Calu3 (cell line): ENCODE measurements at regions not wholly inside any gene's neighbourhood (a gene's known extent, or its start where the extent isn't known, plus 50 kb on each side); places are given as distances from the start of the nearest gene placed in this dataset.

ENCODE experiments used
- BruUV-seq: library from RNA; stranded (reverse); fragments of 400-500 nt; replicated peaks from 2 replicates; lab custom pipeline; 2021; lab: Mats Ljungman, UMichigan
- CTCF ChIA-PET: fragments of 300-600 bp; sonication (Branson Sonifier 250); formaldehyde crosslinking; loops from one replicate; lab custom pipeline; 2022; ENCODE audit warnings: antibody characterized with exemption; lab: Charles Lee
- DNase-seq: peaks from one replicate; pipeline ENCODE4 v3.0.0; 2022
- H3K27ac Mint-ChIP-seq: one replicate; pipeline ENCODE4 v1.8.0; 2022; ENCODE audit warnings: mixed read lengths; ENCODE audit not compliant: unreplicated experiment
- H3K27me3 Mint-ChIP-seq: one replicate; pipeline ENCODE4 v1.8.0; 2022; ENCODE audit warnings: mixed read lengths; ENCODE audit not compliant: unreplicated experiment
- H3K36me3 Mint-ChIP-seq: one replicate; pipeline ENCODE4 v1.8.0; 2022; ENCODE audit warnings: mild to moderate bottlenecking, moderate library complexity, mixed read lengths; ENCODE audit not compliant: insufficient read depth, unreplicated experiment
- H3K4me1 Mint-ChIP-seq: one replicate; pipeline ENCODE4 v1.8.0; 2022; ENCODE audit warnings: mild to moderate bottlenecking, low read depth, mixed read lengths; ENCODE audit not compliant: unreplicated experiment
- H3K4me3 Mint-ChIP-seq: one replicate; pipeline ENCODE4 v1.8.0; 2022; ENCODE audit warnings: mild to moderate bottlenecking, low read depth, moderate library complexity, mixed read lengths; ENCODE audit not compliant: unreplicated experiment
- H3K9me3 Mint-ChIP-seq: one replicate; pipeline ENCODE4 v1.8.0; 2022; ENCODE audit warnings: low read depth, mixed read lengths; ENCODE audit not compliant: unreplicated experiment
- CTCF ChIP-seq: fragments of 200-600 bp; IDR thresholded peaks from one replicate; pipeline ENCODE4 v1.8.0; 2022; ENCODE audit warnings: antibody characterized with exemption; ENCODE audit not compliant: unreplicated experiment
- intact Hi-C: fragments of 100-400 bp; cut with micrococcal nuclease; formaldehyde crosslinking; loops from one replicate; pipeline ENCODE4 v1.10.0; 2022; ENCODE audit not compliant: unreplicated experiment

- Mint-ChIP-seq H3K27ac (no peak overlapping the region), H3K9me3 (peaks cover 3% of the 10 kb centered on the region), H3K4me3 (no peak overlapping the region), H3K27me3 (no peaks in the 10 kb centered on the region), H3K36me3 (no peaks in the 10 kb centered on the region), H3K4me1 (no peaks in the 10 kb centered on the region)
- TF ChIP-seq CTCF, result no peak
- CTCF ChIA-PET, result no interaction called here
- BruUV-seq, result no TSS peak
- no peak for DNase-seq
- intact Hi-C loops, result no loop called here
These were observed 206.9 kb downstream of the RPL10L start for GRCh38 chr14:46444666-46445065.

GRCh38 chr14:46433381-46433780, 218.2 kb downstream of the RPL10L start:
- no peaks in the 10 kb centered on the region for H3K36me3 Mint-ChIP-seq
- no peaks in the 10 kb centered on the region for H3K4me1 Mint-ChIP-seq
- no peak overlapping the region for H3K4me3 Mint-ChIP-seq
- no peak for TF ChIP-seq CTCF
- no TSS peak for BruUV-seq
- H3K27ac Mint-ChIP-seq, result no peak overlapping the region
- peaks cover 17% of the 10 kb centered on the region for H3K9me3 Mint-ChIP-seq
- no peaks in the 10 kb centered on the region for H3K27me3 Mint-ChIP-seq
- CTCF ChIA-PET, result no interaction called here
- DNase-seq, result no peak
- intact Hi-C loops, result no loop called here

GRCh38 chr14:46432516-46432915, 219.1 kb downstream of the RPL10L start:
- H3K4me3 Mint-ChIP-seq, result no peak overlapping the region
- no peak overlapping the region for H3K27ac Mint-ChIP-seq
- H3K36me3 Mint-ChIP-seq, result no peaks in the 10 kb centered on the region
- no peak for DNase-seq
- BruUV-seq, result no TSS peak
- TF ChIP-seq CTCF, result no peak
- CTCF ChIA-PET, result no interaction called here
- H3K4me1 Mint-ChIP-seq, result no peaks in the 10 kb centered on the region
- H3K9me3 Mint-ChIP-seq, result peaks cover 14% of the 10 kb centered on the region
- H3K27me3 Mint-ChIP-seq, result no peaks in the 10 kb centered on the region
- intact Hi-C loops, result no loop called here

- Mint-ChIP-seq H3K9me3 (peaks cover 11% of the 10 kb centered on the region), H3K36me3 (no peaks in the 10 kb centered on the region), H3K4me3 (no peak overlapping the region), H3K27ac (no peak overlapping the region), H3K4me1 (no peaks in the 10 kb centered on the region), H3K27me3 (no peaks in the 10 kb centered on the region)
- BruUV-seq, result no TSS peak
- intact Hi-C loops, result no loop called here
- TF ChIP-seq CTCF, result no peak
- CTCF ChIA-PET, result no interaction called here
- no peak for DNase-seq
These were observed 234.5 kb downstream of the RPL10L start for GRCh38 chr14:46417066-46417465.
